ENCODE measurements at regions not wholly inside any gene's neighbourhood (a gene's known extent, or its start where the extent isn't known, plus 50 kb on each side); places are given as distances from the start of the nearest gene placed in this dataset.

DNA sequence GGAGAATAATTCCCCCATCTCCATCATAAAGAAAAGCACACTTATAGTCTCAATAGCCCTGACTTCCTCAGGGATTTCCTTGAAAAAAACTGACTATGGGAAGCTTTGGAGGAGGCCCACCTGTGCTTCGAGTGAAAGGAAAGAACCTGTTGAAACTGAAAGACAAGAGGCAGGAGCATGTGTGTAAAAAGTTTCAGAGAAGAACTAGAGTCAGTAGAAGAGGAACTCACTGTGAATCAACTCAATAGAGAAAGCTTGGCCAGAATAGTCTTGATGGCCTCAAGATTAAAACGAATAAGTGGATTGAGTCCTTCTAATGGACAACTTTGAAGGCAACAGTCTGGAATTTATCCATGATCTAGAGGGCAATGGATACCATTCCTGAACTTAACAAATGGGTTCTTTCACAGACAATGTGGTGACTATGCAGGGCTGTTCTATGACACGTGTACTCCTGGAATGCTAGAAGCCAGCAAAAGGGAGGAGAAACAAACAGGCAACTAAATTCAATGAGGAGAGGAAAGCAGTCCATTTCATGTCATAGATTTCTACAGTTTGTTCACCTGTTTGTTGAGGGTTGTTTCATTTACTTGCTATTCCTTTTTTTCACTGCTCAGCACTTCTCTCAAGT, 442.3 kb downstream of the GRB14 start:
- H3K4me3 ChIP-seq: no peak overlapping the region
- no peaks in the 10 kb centered on the region for H3K9me3 ChIP-seq (replicated peaks)
- no peaks in the 10 kb centered on the region for H3K27me3 ChIP-seq
- H3K4me1 ChIP-seq: no peaks in the 10 kb centered on the region
- no peaks in the 10 kb centered on the region for H3K36me3 ChIP-seq
- no peak overlapping the region for H3K27ac ChIP-seq
- DNase-seq: no peak

DNA sequence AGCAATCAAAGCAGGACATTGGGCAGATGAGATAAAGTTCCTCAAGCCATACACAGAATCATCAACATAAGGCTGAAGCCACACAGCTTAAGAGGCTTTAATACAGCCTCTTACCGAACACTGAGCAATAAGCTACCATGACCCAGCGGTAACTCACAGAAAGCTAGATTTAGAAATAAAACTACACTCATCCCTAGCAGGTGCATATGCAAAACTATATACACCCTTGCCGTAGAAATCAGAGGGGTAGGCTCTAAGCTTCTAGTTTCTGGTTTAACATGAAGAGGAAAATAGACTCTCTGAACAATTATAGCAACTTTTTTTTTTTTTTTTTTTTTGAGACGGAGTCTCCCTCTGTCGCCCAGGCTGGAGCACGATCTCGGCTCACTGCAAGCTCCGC, 428.8 kb upstream of the FIGN start:
- Histone ChIP-seq H3K4me3 (no peak overlapping the region), H3K9me3 (replicated peaks) (no peaks in the 10 kb centered on the region), H3K4me1 (no peaks in the 10 kb centered on the region), H3K27ac (no peak overlapping the region), H3K36me3 (no peaks in the 10 kb centered on the region), H3K27me3 (no peaks in the 10 kb centered on the region)
- no peak for DNase-seq

DNA sequence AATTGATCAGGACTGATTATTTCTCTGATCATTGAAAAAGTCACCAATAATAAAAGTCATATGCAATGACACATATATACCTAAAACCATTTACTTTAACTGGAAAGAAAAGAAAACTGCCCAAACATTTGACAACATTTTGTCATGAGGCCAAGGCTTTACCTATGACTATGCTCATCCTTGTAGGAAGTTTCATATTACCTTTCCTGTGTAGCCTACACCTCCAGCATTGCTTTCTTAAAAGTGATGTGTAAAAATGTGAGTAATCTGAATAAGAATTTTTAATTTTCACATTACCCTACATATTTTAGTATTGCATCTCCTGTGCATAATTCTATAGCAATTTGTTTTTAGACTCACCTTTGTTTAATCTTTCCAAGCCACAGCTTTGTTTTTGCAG, 419.8 kb upstream of the FIGN start:
- Histone ChIP-seq H3K27ac (no peak overlapping the region), H3K27me3 (no peaks in the 10 kb centered on the region), H3K36me3 (no peaks in the 10 kb centered on the region), H3K4me1 (no peaks in the 10 kb centered on the region), H3K4me3 (no peak overlapping the region), H3K9me3 (replicated peaks) (no peaks in the 10 kb centered on the region)
- DNase-seq: no peak

- Histone ChIP-seq H3K4me1 (no peaks in the 10 kb centered on the region), H3K36me3 (no peaks in the 10 kb centered on the region), H3K27ac (no peak overlapping the region), H3K27me3 (no peaks in the 10 kb centered on the region; the same call in 1 of the 2 replicates), H3K4me3 (no peak overlapping the region), H3K9me3 (replicated peaks) (no peaks in the 10 kb centered on the region)
- DNase-seq: no peak
Measured at GRCh38 chr2:164151522-164151921, 415.7 kb upstream of the FIGN start.

GRCh38 chr2:164150604-164151003, 414.8 kb upstream of the FIGN start:
- H3K9me3 ChIP-seq (replicated peaks): no peaks in the 10 kb centered on the region
- no peaks in the 10 kb centered on the region for H3K4me1 ChIP-seq
- no peak for DNase-seq
- no peak overlapping the region for H3K27ac ChIP-seq
- no peaks in the 10 kb centered on the region; the same call in 1 of the 2 replicates for H3K27me3 ChIP-seq
- H3K36me3 ChIP-seq: no peaks in the 10 kb centered on the region
- H3K4me3 ChIP-seq: no peak overlapping the region

DNA sequence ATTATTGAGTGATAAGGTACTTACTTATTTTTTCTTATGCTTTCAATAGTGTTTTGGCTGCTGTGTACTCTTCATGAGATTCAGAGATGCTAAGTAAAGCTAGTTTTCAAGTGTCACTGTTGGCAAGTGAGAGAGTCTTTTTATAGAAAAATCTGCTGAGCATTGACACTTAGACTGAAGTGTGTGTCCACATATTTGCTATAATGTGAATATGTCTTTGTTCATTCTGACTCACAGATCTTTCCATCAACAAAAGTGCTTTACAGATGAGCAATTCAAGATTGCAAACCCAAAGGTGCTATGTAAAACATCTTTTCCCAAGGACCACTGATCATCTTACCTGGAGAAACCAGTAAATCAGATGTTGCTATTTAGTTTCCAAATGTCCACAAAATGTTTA, 410.6 kb upstream of the FIGN start:
- DNase-seq: no peak
- no peak overlapping the region for H3K4me3 ChIP-seq
- no peaks in the 10 kb centered on the region for H3K9me3 ChIP-seq (replicated peaks)
- H3K27me3 ChIP-seq: no peaks in the 10 kb centered on the region; the same call in 1 of the 2 replicates
- no peaks in the 10 kb centered on the region for H3K4me1 ChIP-seq
- H3K27ac ChIP-seq: no peak overlapping the region
- H3K36me3 ChIP-seq: no peaks in the 10 kb centered on the region

GRCh38 chr2:164145093-164145987, 409.5 kb upstream of the FIGN start:
- H3K27ac ChIP-seq: no peak overlapping the region
- no peaks in the 10 kb centered on the region for H3K4me1 ChIP-seq

GRCh38 chr2:164143183-164143930, 407.5 kb upstream of the FIGN start:
- Histone ChIP-seq H3K4me3 (no peak overlapping the region), H3K4me1 (no peaks in the 10 kb centered on the region), H3K9me3 (replicated peaks) (no peaks in the 10 kb centered on the region), H3K27me3 (no peaks in the 10 kb centered on the region; the same call in 1 of the 2 replicates), H3K27ac (no peak overlapping the region), H3K36me3 (no peaks in the 10 kb centered on the region)
- DNase-seq: no peak

More at GRCh38 chr2:164145093-164145987, 409.5 kb upstream of the FIGN start:
- H3K9me3 ChIP-seq (replicated peaks): no peaks in the 10 kb centered on the region
- no peaks in the 10 kb centered on the region; the same call in 1 of the 2 replicates for H3K27me3 ChIP-seq
- DNase-seq: no peak
- H3K36me3 ChIP-seq: no peaks in the 10 kb centered on the region
- no peak overlapping the region for H3K4me3 ChIP-seq

GRCh38 chr2:164142755-164143154, 406.9 kb upstream of the FIGN start:
- H3K9me3 ChIP-seq (replicated peaks): no peaks in the 10 kb centered on the region
- no peaks in the 10 kb centered on the region for H3K4me1 ChIP-seq
- no peak overlapping the region for H3K4me3 ChIP-seq
- no peak for DNase-seq
- H3K36me3 ChIP-seq: no peaks in the 10 kb centered on the region
- H3K27me3 ChIP-seq: no peaks in the 10 kb centered on the region; the same call in 1 of the 2 replicates
- H3K27ac ChIP-seq: no peak overlapping the region

- H3K36me3 ChIP-seq: no peaks in the 10 kb centered on the region
- no peaks in the 10 kb centered on the region for H3K27me3 ChIP-seq
- H3K4me3 ChIP-seq: no peak overlapping the region
- H3K4me1 ChIP-seq: no peaks in the 10 kb centered on the region
- H3K27ac ChIP-seq: no peak overlapping the region
- DNase-seq: no peak
- H3K9me3 ChIP-seq (replicated peaks): no peaks in the 10 kb centered on the region
Measured at GRCh38 chr2:164141271-164141670, 405.5 kb upstream of the FIGN start.

- DNase-seq: no peak
- no peak overlapping the region for H3K27ac ChIP-seq
- H3K9me3 ChIP-seq (replicated peaks): no peaks in the 10 kb centered on the region
- H3K4me1 ChIP-seq: no peaks in the 10 kb centered on the region
- H3K4me3 ChIP-seq: no peak overlapping the region
- no peaks in the 10 kb centered on the region for H3K36me3 ChIP-seq
- no peaks in the 10 kb centered on the region for H3K27me3 ChIP-seq
Measured at GRCh38 chr2:164138750-164139149, 402.9 kb upstream of the FIGN start.

- H3K27me3 ChIP-seq: no peaks in the 10 kb centered on the region
- no peak overlapping the region for H3K27ac ChIP-seq
- no peaks in the 10 kb centered on the region for H3K36me3 ChIP-seq
- no peaks in the 10 kb centered on the region for H3K9me3 ChIP-seq (replicated peaks)
- DNase-seq: no peak
- no peaks in the 10 kb centered on the region for H3K4me1 ChIP-seq
- H3K4me3 ChIP-seq: no peak overlapping the region
Measured at GRCh38 chr2:164134336-164134735, 398.5 kb upstream of the FIGN start.

DNA sequence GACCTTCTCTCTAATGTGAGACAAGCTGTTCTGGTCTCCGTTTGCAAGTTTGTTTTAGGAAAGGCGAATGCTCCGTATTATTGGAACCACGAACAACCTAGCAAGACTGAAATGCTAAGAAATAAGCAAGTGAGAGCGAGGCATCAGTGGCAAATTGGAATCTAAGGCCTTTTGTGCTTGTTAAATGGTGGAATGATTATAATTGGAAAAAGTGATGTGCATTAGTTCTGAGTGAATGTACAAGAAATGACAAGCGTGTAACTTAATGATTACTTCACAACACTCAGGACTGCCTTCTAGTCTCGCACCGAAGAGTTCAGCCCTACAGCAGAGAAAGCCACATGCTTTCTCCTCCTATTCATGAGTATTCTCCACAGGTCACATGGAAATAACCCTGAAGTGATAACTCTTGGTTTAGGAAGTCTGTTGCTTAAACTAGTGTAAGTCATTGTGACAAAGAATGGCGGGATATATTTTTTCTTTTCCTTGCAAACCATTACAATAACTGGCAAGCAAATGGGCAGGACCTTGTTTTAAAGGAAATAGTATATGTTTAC, 392.2 kb upstream of the FIGN start:
- Histone ChIP-seq H3K4me1 (no peaks in the 10 kb centered on the region), H3K9me3 (replicated peaks) (no peaks in the 10 kb centered on the region), H3K27me3 (no peaks in the 10 kb centered on the region), H3K27ac (no peak overlapping the region), H3K4me3 (no peak overlapping the region), H3K36me3 (no peaks in the 10 kb centered on the region)
- DNase-seq: no peak

- no peaks in the 10 kb centered on the region for H3K9me3 ChIP-seq (replicated peaks)
- H3K27me3 ChIP-seq: no peaks in the 10 kb centered on the region
- no peak overlapping the region for H3K27ac ChIP-seq
- no peak overlapping the region for H3K4me3 ChIP-seq
- no peak for DNase-seq
- H3K4me1 ChIP-seq: no peaks in the 10 kb centered on the region
- H3K36me3 ChIP-seq: no peaks in the 10 kb centered on the region
Measured at GRCh38 chr2:164126960-164127660, 391.3 kb upstream of the FIGN start.

All from SJCRH30 (cell line).